ENCODE measurements at regions not wholly inside any gene's neighbourhood (a gene's known extent, or its start where the extent isn't known, plus 50 kb on each side); places are given as distances from the start of the nearest gene placed in this dataset.
A peak's percentile ranks its signal among the peaks of the same experiment; 100 is the strongest.
"Not testable (repeated sequence)": the region's sequence is repeated elsewhere in the genome, so short reads cannot be mapped to it uniquely, and the experiment has no call there.

DNA sequence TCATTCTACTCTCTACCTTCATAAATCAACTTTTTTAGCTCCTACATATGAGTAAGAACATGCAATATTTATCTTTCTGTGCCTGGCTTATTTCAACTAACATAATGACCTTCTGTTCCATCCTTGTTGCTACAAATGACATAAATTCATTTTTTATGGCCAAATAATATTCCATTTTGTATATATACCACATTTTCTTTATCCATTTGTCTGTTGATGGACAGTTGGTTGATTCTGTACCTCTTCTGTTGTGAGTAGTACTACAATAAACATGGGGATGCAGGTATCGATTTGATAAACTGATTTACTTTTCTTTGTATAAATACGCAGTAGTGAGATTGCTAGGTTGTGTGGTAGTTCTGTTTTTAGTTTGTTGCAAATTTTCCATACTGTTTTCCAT lies 279.5 kb upstream of the NFIA start:
- no peak for DNase-seq

DNA sequence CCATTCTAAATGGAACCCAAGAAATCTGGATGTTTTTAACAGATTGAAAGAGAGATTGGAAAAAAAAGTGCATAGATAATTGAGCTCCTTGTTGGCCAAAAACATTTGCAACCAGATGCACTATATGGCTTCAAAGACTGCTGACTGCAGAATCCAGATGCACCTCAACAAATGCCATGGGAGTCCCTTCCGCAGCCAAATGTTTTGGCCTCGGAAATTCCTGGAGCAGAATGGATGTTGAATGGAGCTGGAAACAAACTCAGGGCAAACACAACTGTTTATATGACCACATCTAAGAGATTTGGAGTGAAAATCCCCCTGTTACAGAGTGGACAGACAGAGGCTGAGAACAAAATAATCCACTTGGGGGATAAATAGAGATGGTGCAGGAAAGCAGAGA lies 285.0 kb upstream of the NFIA start:
- DNase-seq: no peak

DNA sequence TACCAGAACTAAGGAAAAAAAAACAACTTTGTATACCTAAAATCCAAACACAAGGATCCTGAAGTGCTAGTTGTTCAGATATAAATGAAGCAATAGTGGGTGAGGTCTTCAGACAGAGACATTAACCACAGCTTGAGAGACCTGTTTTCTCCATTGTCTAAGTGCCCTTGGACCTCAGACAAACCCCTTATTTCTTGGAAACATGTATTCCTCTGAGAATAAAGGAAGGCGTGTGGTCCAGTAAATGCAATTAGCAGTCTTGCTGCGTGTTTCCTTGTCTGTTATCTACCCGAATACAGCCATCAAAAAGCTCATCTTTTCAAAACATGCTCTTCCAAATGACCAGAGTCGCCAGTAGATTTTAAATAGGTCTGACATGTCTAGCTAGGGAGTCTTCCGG lies 291.1 kb upstream of the NFIA start:
- no peak for DNase-seq

DNA sequence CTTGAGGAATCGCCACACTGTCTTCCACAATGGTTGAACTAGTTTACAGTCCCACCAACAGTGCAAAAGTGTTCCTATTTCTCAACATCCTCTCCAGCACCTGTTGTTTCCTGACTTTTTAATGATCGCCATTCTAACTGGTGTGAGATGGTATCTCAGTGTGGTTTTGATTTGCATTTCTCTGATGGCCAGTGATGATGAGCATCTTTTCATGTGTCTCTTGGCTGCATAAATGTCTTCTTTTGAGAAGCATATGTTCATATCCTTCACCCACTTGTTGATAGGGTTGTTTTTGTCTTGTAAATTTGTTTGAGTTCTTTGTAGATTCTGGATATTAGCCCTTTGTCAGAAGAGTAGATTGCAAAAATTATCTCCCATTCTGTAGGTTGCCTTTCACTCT lies 309.3 kb upstream of the NFIA start:
- DNase-seq: not testable (repeated sequence)

DNA sequence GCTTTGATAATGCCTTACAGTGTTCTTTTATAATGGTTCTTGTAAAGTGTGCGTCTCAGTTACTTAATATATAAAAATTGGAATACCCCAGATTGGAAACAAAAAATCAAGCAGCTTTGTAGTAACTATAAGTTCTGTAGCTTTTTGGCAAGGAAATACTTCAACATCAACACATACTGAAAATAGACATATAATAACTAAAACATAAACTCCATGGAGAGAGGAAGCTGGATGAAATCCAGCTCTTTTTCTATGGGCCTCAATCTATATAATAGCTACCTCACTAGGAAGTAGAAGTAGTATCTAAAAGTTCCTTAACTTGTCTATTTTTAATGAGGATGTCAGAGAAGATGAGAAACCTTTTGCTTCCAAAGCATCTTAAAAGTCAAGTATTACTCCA lies 313.3 kb upstream of the NFIA start:
- no peak for DNase-seq

DNA sequence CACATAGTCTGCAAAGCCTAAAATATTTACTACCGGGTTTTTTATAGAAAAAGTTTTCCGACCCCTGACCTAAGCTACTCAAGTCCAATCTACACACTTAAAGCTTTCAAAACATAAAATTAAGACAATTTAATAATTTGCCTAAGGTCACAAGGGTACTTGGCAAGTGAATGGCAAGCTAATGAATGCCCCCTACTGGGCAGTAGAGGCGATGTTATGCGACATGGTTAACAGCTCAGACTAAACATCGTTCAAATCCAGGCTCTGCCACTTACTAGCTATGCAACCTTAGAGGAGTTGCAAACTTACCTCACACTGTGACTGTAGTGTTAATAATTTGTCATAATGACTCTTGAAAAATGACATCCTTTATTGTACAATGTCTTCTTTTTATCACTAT lies 317.2 kb upstream of the NFIA start:
- peak; percentile 33 for DNase-seq

DNA sequence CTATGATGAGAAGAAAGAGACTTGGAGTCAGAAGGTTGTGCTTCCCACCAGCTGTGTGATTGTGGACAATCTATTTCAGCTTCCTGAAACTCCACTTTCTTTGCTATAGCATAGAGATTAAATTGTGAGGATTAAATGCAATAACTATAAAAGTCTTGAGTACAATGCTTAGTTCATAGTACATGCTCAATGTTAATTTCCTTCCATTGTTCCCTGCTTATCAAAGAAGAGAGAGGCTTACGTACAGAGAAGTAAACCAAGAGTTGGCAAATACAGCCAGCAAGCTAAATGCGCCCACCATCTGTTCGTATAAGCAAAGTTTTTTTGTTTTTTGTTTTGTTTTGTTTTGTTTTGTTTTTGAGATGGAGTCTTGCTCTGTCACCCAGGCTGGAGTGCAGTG lies 317.9 kb upstream of the NFIA start:
- DNase-seq: no peak

DNA sequence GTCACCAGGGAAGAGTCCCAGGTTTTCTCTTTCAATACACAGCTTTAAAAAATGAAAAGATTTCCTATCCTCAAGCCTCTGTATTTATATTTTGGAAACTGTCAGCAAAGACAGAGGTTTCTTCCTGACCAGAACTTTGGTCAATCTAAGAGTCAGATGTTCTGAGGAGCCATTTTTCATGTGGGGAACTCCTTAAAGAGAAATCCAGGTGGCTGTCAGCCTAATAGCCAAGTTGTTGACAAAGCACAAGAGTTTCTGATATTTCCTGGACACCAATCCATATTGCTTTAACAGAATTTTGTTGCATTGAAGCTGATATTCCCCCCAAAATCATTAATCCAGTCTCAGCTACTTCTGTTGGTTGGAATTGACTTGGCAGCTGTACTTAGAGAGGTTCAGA lies 318.6 kb upstream of the NFIA start:
- DNase-seq: no peak

DNA sequence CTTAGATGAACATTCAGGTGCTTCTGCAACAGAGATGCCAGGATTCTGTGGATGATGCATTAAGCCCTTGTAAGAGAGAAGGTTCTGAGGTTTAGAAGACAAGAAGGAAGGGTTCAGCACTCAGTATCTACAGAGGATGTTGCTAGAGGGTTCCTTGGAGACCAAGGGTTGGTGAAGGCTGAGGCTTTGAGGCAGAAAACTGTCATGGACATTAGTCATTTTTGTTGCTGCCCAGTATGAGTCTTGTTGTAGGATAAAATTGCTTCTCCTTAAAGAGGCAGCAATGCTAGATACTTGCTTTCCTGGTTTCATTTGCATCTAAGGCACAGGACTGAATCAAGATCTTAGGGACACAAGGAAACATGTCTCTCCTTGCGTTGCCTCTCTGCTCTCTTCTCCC lies 319.4 kb upstream of the NFIA start:
- peak; percentile 51 for DNase-seq

DNA sequence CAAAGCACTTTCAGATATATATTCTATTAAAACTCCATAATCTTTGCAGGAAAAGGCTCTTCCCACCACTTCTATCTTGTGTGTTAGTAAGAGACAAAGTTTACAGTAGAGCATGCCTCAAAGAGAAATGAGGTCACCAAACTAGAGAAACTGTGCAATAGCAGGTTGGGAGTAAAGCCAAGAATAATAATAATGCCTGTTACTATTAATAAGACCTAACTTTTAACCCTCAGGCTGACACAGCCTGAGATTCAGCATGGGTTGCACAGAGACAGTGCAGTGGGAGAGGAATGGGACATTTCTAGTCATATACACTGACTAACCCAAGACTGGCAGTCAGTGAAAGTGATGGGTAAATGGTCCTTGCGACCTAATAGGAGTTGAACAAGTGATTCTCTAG lies 320.2 kb upstream of the NFIA start:
- DNase-seq: peak; percentile 84

DNA sequence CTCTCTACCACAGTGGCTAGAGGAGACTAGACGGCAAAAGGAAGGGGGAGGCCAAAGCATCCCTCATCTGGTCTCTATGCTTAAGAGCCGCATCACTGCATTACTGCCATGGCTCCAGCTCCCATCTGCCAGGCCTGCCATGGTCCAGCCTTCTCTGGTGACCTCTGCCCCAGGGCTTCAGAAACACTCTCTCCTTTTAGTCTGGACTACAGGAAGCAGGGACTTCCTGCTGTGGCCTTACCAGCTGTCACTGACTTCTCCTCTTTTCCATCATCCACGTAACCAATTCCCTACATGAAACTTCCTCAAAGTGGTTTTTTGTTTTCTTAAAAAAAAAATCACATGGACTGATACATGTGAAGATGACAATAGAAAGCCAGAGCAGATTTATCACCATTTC lies 323.1 kb upstream of the NFIA start:
- no peak for DNase-seq

DNA sequence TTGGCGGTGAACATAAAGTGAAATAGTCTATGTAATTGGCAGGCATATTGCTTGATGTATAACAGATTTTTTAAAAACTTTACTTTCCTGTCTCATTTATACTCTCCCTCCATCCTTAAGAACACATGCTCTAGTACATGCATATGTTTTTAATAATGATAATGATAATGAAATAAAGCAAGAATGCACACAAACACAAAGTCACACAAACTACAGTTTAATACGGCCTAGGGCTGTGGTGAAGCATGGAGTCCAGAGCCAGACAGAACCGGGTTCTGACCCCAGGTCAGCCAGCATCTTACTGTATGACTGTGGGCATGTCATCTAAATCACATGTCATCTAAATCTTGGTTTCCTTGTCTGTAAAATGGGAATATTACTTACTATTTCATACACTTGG lies 324.9 kb upstream of the NFIA start:
- no peak for DNase-seq

DNA sequence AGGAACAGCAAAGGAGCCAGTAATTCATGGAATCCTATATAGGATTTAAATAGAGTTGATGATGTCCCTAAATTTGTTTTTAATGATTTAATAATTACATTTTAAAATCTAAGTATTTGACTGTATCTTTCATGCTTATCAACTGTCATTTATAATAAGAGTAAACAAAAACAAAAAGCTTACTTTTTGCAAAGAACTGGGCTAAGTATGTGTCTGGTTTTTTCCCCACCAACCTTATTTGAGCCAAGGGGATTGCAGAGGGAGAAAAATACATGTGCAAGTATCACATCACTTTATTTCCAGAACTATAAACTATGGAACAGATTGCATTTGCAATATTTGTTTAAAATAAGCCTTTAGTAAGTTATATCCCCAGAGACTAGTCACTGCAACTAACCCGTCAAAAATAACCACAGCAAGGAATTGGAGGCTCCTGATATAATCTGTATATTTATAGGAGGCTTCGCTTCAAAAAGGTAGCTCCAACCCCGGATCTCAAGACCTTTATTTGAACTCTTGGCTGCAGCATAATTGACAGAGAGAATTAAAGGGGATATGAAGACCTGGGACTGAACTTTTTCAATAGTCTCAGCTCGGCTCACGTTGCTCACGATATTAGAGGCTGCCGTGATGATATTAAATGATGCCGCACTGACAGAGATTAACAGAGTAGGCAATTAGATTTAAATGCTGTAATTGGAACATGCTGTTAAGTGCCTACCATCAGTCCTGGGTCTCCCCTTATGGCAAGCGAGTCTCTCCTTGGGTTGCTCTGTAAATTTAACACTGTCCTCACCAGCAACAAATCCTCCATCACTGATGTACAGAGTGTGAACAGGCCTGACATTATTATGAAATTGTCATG lies 329.1 kb upstream of the NFIA start:
- no peak for DNase-seq

DNA sequence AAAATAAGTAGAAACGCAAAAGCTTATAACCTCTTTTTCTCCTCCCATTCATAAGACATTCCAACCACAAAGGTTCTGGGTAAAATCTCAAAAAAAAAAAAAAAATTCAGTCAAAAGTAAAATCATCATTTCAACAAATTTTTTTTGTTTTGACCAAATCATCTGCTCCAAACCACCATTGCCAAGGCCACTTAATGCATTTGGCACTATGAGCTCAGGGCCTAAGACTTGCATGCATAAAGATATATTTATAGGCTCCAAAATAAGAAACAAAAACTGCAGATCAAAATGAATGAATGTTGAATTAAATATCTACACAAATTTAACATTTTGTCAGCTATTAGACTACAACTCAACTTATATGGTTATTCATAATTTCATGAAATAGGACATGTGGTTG lies 331.1 kb upstream of the NFIA start:
- no peak for DNase-seq

DNA sequence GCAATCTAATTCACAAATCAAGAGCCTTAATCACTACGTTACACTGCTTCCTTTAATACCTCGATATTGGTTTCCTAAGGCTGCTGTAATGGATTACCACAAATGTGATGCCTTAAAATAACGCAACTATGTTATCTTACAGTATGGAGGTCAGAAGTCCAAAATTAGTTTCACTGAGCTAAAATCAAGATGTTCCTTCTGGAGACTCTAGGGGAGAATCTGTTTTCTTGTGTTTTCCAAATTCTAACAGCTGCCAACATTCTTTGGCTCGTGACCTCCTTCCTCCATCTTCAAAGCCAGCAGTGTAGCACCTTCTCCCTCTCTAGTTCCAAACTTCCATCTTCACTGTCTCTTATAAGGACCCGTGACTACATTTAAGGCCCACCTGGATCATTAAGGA lies 335.0 kb upstream of the NFIA start:
- no peak for DNase-seq

DNA sequence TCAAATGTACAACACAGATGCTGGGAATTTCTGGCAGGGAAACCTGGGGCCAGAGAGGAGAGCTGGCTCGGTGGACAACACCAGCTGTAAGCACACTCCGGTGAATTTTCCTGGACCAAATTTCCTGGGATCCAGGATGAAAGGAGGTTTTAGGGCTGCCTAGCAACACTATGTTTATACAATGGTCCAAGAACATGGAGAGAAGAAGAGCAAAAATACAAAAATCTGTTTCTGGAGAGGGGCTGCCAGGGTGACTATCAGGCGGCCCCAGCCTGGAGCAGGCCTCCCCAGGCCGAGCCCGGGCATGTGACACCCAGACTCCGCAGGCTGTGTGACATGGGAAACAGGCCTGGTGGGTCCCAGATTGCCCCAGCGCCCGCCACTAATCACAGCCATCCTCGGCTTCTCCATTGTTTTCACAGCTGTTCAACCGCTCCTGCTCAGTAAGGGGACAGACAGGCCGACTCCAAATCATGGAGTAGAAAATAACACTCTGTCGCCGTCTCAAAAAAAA lies 336.0 kb upstream of the NFIA start:
- peak; percentile 12 for DNase-seq

DNA sequence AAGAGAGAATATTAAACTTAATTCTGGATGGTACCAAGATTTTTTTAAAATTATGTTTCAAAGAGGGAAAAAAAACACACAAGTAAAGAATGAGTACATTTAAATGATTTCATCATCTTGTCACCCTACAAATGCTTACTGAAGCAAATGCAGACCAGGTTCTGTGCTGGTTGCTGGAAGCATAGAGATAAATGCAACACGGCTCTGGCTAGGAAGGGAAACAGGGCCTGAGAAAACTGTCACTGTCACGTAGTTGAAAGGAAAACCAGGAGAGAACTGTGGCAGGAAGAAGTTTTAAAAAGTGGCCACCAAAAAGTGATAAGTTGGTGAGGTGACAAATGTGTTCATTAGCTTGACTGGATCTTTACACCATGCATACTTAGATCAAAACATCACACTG lies 336.9 kb upstream of the NFIA start:
- no peak for DNase-seq

DNA sequence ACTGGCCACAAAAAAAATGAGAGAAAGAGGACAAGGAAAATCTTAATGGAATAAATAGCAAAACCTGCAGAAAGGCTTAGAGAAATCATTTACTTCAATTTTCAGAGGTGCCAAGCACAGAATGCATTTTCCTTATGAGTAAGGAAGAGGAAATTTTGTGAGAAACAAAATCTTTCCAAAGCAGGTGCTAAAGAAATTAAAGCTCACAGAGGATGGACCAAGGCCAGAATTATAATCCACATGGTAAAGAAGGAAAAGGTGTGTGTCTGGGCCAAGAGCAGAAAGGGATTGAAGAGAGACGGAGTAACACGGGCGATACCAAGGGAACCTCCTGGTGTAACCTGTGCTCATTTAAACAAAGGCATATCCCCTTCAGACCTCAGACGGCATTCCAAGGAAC lies 340.0 kb upstream of the NFIA start:
- no peak for DNase-seq

DNA sequence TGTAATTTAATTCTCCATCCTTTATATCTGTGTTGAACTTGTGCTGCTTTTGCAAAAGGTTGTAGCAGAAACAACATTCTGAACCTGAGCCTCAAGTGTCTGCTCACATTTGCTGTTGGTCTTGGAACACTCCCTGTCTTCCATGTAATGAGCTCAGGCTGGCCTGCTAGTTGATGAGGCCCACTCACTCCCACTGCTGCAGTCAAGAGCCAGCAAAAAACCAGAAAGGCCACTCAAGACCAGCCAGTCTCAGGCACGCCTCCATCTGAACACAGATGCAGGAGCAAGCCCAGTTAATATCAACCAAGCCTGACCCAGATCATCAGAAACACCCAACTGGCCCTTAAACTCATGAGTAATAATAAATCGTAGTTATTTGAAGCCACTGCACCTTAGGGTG lies 342.2 kb upstream of the NFIA start:
- no peak for DNase-seq

DNA sequence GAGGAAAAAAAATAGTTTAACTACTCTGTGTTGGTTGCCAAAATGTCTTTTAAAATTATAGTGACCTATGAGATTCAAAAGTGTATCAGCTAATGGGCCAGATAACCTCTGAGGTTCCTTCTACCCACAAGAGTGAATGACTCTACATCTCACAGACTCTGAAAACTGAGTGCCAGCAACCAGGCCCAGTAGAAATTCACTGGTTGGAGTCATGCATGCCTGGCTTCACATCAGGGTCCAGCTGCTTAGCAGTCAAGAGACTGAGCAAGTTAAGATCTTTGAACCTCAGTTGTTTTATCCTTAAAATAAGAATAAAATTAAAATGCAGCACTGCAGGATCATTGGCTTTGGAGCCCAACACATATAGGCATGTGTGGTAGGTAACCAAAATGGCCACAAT lies 342.6 kb upstream of the NFIA start:
- DNase-seq: no peak

DNA sequence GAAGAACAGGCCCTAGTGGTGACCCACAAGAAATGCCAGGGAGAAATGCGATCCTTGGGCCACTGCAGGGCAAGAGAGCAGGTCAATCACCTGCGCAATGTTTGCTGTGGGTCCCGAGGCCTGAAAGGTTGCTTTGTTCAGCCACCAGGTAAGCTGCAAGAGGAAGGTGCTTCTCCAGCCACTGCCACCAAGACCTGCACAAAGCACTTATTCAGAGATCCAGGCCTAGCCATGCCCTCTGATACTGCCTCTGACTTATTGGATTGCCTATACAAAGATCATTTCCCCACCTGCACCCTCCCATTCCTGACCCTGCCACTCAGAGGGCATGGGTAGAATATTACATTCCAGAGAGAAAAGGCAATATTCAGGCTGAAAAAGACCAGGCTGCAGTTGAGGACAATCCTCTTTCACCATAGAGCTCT lies 349.4 kb upstream of the NFIA start:
- no peak for DNase-seq

DNA sequence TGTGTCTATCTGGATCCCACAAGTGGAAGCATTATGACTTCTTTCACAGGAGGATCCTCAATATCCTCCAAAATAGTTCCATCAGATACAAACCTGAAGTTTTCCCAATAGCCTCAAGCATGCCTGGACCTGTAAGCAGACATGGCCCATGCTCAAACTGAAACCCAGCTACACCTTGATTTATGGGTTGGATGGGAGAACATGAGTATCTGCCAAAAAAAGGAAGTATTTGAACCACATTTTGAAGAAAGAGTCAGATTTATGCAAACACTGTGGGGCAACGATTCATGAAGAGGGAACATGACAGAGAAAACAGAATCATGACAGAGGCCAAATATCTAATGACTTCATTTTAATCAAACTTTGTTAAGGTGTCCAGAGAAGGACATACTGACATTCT lies 351.0 kb upstream of the NFIA start:
- DNase-seq: no peak

DNA sequence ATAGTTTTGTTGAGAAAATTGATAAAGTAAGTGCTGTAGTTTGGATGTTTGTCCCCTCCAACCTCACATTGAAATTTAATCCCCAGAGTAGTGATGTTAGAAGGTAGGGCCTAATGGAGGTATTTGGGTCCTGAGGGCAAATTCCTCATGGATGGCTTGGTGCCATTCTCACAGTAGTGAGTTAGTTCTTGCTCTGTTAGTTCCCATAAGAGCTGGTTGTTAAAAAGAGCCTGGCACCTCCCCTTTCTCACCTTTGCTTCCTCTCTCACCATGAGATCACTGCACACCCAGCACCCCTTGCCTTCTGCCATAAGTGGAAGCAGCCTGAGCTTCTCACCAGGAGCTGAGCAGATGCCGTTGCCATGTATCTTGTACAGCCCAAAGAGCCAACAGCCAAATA lies 354.8 kb upstream of the NFIA start:
- no peak for DNase-seq

DNA sequence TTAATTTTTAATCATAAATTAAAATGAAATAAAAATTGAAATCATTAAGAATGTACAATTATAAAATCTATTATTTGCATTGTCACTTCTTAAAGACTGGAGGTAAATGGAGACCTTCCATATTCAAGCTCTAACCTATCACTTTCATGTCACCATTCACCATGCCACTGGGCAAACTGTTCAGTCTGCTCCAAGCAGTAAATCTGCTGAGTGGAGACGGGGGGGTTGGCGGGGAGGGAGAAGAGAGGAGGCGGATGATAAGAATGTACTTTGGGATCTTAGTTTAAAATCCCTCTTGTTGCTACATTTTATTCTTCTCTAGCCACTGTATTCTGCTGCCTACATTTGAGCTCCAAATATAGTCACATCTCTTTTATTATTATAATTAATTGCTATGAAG lies 365.9 kb upstream of the NFIA start:
- DNase-seq: no peak

DNA sequence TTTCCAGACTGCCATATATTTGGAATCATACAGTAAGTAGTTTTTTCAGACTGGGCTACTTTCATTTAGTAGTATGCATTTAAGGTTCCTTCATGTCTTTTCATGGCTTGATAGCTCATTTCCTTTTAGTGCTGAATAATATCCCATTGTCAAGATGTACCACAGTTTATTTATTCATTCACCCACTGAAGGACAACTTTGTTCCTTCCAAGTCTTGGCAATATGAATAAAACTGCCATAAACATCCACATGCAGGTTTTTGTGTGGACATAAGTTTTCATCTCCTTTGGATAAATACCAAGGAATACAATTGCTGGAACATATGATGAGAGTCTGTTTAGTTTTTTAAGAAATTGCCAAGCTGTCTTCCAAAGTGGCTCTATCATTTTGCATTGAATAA lies 366.4 kb upstream of the NFIA start:
- DNase-seq: no peak
